Fibroblast of pulmonary artery (primary cell): ENCODE measurements at regions not wholly inside any gene's neighbourhood (a gene's known extent, or its start where the extent isn't known, plus 50 kb on each side); places are given as distances from the start of the nearest gene placed in this dataset.

Experiments
- DNase-seq: peaks from one replicate; pipeline ENCODE4 v3.0.0-alpha.2; 2010; ENCODE audit warnings: low read depth
- H3K4me3 ChIP-seq: replicated peaks from 2 replicates; pipeline ENCODE4 v1.5.1; 2011; ENCODE audit warnings: low read depth, mild to moderate bottlenecking, control low read depth, low read length, moderate library complexity
- CTCF ChIP-seq: IDR thresholded peaks from 2 replicates; pipeline ENCODE4 v1.5.1; 2011; ENCODE audit warnings: mild to moderate bottlenecking, control low read depth, low read length, inconsistent platforms; ENCODE audit errors: missing control alignments

GRCh38 chr15:93811305-93811704 is 420.1 kb upstream of the MCTP2 start:
- no peak for DNase-seq
- TF ChIP-seq CTCF = no peak
- no peak overlapping the region for H3K4me3 ChIP-seq

DNA sequence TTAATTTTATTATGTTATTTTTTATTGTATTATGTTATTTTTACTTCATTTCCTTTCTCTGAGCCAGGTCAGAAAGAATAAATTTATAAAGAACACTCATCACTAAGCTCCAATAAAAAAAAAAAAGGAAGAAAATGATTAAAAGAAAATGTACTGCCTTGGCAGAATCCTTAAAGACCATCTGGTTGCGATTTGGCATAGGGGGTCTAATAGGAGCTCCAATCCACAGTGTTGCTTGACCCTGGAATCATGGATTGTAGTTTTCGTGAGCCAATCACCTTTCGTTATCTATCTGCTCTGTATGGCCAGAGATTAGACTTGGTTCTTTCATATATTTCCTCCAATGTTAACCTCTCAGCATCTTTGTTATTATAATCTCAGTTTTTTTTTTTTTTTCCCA is 421.8 kb upstream of the MCTP2 start:
- no peak for DNase-seq
- H3K4me3 ChIP-seq = no peak overlapping the region
- no peak for TF ChIP-seq CTCF

DNA sequence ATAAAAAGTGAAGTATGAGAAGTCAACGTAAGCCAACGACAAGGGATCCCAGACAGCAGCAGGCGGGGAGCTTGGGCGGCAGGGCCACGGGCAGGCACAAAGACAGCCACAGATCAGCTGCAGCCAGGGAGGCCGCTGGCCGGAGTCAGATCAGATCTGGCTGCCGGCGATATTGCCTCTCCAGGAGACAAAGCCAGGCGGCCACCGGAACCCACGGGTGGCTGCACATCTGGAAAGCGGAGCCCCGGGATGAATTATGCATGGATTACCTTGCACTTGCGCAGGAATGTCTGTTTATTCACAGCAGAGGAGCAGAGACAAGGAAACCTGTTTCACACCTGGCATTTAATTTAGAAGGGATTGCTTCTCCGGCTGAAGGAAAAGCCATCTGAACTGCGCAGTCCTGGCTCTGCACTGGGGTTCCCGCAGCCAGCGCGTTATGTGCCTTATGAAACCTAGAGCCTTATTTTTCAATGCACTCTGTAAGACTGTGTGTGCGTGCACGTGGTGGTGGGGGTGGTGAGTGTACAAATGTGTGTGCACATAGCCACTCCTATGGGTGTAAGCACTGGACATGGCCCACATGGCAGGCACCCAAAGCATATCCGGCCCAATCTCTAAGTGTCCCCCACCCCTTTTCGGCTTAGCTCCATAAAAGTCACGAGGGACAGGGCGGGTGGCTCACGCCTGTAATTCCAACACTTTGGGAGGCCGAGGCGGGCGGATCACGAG is 427.8 kb upstream of the MCTP2 start:
- no peak for TF ChIP-seq CTCF
- no peak overlapping the region for H3K4me3 ChIP-seq
- DNase-seq = no peak

DNA sequence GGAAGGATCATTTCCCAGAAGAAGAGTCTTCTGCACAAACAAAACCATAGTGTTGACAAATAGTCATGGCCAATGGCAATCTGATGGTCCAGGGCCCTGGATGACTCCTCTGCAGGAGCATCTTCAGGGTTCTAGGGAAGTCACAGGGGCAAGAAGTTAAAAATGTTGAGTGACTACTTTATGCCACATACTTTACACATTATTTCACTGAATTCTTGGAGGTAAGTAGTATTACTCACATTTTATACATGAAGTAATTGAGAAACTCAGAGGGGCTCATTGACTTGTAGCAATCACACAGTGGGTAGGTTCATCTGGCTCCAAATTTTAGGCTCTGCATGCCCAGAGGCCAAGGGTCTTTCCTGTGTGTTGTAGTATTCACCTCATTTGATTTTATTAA is 430.2 kb upstream of the MCTP2 start:
- DNase-seq = no peak
- no peak for TF ChIP-seq CTCF
- no peak overlapping the region for H3K4me3 ChIP-seq

DNA sequence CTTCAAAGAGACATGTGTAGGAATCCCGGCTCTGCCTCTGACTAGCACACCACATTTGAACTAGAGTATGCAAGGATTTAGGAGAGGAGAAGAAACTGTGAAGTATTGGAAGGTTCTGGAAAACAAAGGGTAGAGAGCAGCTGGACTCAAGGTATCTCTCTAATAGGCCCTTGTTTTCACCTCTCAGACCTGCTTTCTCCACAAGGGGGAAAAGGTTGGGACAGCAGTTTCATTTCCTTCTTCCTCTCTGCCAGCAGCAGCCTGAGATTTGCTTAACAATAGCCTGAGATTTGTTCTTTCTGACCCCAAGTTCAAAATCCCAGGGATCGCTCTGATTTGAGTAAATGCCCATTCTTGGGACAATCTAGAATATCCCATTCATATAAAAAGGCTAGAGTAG is 430.6 kb upstream of the MCTP2 start:
- no peak overlapping the region for H3K4me3 ChIP-seq
- no peak for TF ChIP-seq CTCF
- no peak for DNase-seq

DNA sequence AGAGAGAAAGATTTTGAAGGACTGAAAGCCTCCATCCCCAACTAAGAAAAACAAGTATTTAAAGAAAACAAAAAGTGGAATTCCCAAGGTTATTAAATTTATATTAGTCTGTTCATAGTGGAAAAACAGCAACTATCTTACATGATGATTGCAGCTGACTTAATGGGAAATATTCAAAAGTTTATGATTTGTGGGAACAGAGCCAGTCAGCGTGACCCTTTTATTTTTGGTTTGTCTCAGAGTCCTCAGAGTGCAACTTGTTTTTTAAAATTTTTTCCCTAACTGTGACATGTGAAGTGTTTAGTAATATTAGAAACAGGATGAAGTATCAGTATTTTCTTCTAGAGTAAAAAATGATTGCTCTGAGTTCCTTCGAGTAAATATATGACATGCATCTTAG is 441.9 kb upstream of the MCTP2 start:
- no peak for TF ChIP-seq CTCF
- no peak for DNase-seq
- no peak overlapping the region for H3K4me3 ChIP-seq

- H3K4me3 ChIP-seq = no peak overlapping the region
- no peak for DNase-seq
Observed at GRCh38 chr15:93780073-93780472, 451.3 kb upstream of the MCTP2 start.

More at GRCh38 chr15:93780073-93780472, 451.3 kb upstream of the MCTP2 start:
- no peak for TF ChIP-seq CTCF
